GM21717 (cell line): ENCODE measurements at regions not wholly inside any gene's neighbourhood (a gene's known extent, or its start where the extent isn't known, plus 50 kb on each side); places are given as distances from the start of the nearest gene placed in this dataset.

ENCODE experiments used
- ATAC-seq: cut with Tn5 transposase; IDR thresholded peaks from one replicate; pipeline ENCODE4 v1.9.1; 2021; ENCODE audit warnings: mild to moderate bottlenecking, moderate library complexity; ENCODE audit not compliant: unreplicated experiment

GRCh38 chr6:14273191-14273590 is 155.6 kb downstream of the CD83 start:
- ATAC-seq = no peak

- ATAC-seq = no peak
Measured at GRCh38 chr6:14274016-14274415, 156.4 kb downstream of the CD83 start.

GRCh38 chr6:14274546-14275492 is 157.2 kb downstream of the CD83 start:
- no peak for ATAC-seq

GRCh38 chr6:14275493-14275851 is 157.9 kb downstream of the CD83 start:
- no peak for ATAC-seq

GRCh38 chr6:14276071-14276470 is 158.5 kb downstream of the CD83 start:
- ATAC-seq = no peak

- peak; percentile 60 for ATAC-seq
Measured at GRCh38 chr6:14276667-14277404, 159.3 kb downstream of the CD83 start.

- no peak for ATAC-seq
Measured at GRCh38 chr6:14277405-14277930, 159.9 kb downstream of the CD83 start.

- no peak for ATAC-seq
Measured at GRCh38 chr6:14278006-14278405, 160.4 kb downstream of the CD83 start.

GRCh38 chr6:14278446-14278845 is 160.9 kb downstream of the CD83 start:
- ATAC-seq = no peak

GRCh38 chr6:14280006-14280510 is 162.5 kb downstream of the CD83 start:
- ATAC-seq = no peak

- ATAC-seq = no peak
Measured at GRCh38 chr6:14280766-14281293, 163.3 kb downstream of the CD83 start.

- ATAC-seq = no peak
Measured at GRCh38 chr6:14281811-14282660, 164.5 kb downstream of the CD83 start.

GRCh38 chr6:14282854-14283505 is 165.4 kb downstream of the CD83 start:
- ATAC-seq = no peak

- ATAC-seq = no peak
Measured at GRCh38 chr6:14283600-14284235, 166.1 kb downstream of the CD83 start.

- no peak for ATAC-seq
Measured at GRCh38 chr6:14284969-14285590, 167.5 kb downstream of the CD83 start.

- ATAC-seq = no peak
Measured at GRCh38 chr6:14286144-14286543, 168.6 kb downstream of the CD83 start.

- no peak for ATAC-seq
Measured at GRCh38 chr6:14286634-14287428, 169.3 kb downstream of the CD83 start.

- ATAC-seq = no peak
Measured at GRCh38 chr6:14287707-14288106, 170.1 kb downstream of the CD83 start.
